Kidney (tissue), 13 donors: ENCODE measurements at regions not wholly inside any gene's neighbourhood (a gene's known extent, or its start where the extent isn't known, plus 50 kb on each side); places are given as distances from the start of the nearest gene placed in this dataset.

ENCODE experiments used
- DNase-seq, 5 donors: peaks; one replicate each; pipeline ENCODE4 v3.0.0-alpha.2; 2013 to 2020
- FAIRE-seq: peaks from 2 replicates; lab custom pipeline; 2012; peaks lifted over from hg19 to GRCh38; lab: Jason Lieb, UNC
- H3K27ac ChIP-seq, 2 donors: one replicate each; pipeline ENCODE4 v1.7.0; 2013; ENCODE audit warnings: low read depth in 2 of 2, low read length in 2 of 2, inconsistent platforms in 1 of 2
- H3K27me3 ChIP-seq: one replicate; pipeline ENCODE4 v1.7.1; 2013; ENCODE audit warnings: low read length, inconsistent platforms; ENCODE audit not compliant: control insufficient read depth, insufficient read depth
- H3K36me3 ChIP-seq, 3 donors: one replicate each; pipeline versions ENCODE4 v1.7.0 to v1.7.1; 2013; ENCODE audit warnings: low read length in 3 of 3, control low read depth in 1 of 3, inconsistent platforms in 1 of 3; ENCODE audit not compliant: insufficient read depth in 3 of 3, control insufficient read depth in 2 of 3
- H3K4me1 ChIP-seq, 3 donors: one replicate each; pipeline versions ENCODE4 v1.7.0 to v1.7.1; 2013; ENCODE audit warnings: low read length in 3 of 3, inconsistent platforms in 1 of 3, low read depth in 1 of 3; ENCODE audit not compliant: control insufficient read depth in 2 of 3, insufficient read depth in 2 of 3
- H3K4me3 ChIP-seq, 3 donors: one replicate each; pipeline versions ENCODE4 v1.7.0 to v1.8.1; 2013; ENCODE audit warnings: low read length in 3 of 3, control low read depth in 1 of 3, inconsistent platforms in 1 of 3
- H3K9ac ChIP-seq, 3 donors: one replicate each; pipeline versions ENCODE4 v1.7.0 to v1.7.1; 2013; ENCODE audit warnings: low read length in 3 of 3, control low read depth in 1 of 3, inconsistent platforms in 1 of 3
- H3K9me3 ChIP-seq, 3 donors: one replicate each; pipeline versions ENCODE4 v1.7.0 to v1.7.1; 2013; ENCODE audit warnings: low read length in 3 of 3, control low read depth in 1 of 3, inconsistent platforms in 1 of 3; ENCODE audit not compliant: control insufficient read depth in 2 of 3, insufficient read depth in 1 of 3
- CTCF ChIP-seq: IDR thresholded peaks from 3 replicates; pipeline ENCODE4 v1.5.1; 2012; ENCODE audit warnings: mild to moderate bottlenecking, moderate library complexity, borderline replicate concordance; ENCODE audit not compliant: insufficient read depth; ENCODE audit errors: extremely low read depth
- intact Hi-C: fragments of 100-400 bp; cut with DNase I; formaldehyde crosslinking; loops from one replicate; pipeline ENCODE4 v1.11.1; 2022
- donor health status: control.
- donor health status: control.
- donor health status: control.
- donor health status: control.
- donor health status: control.
- donor health status: DM: yes; HTN: yes; CAD: no.
- donor health status: Normal renal cell carcinoma (clear cell type).

- Histone ChIP-seq H3K4me1 (no peaks in the 10 kb centered on the region), H3K9ac (no peak overlapping the region), H3K27ac (no peak overlapping the region), H3K9me3 (no peaks in the 10 kb centered on the region), H3K27me3 (no peaks in the 10 kb centered on the region), H3K4me3 (no peak overlapping the region), H3K36me3 (no peaks in the 10 kb centered on the region)
- DNase-seq (no peak), FAIRE-seq (no peak)
- intact Hi-C loops: no loop called here
- TF ChIP-seq CTCF: no peak
Measured at GRCh38 chr1:30535595-30536325, 187.6 kb downstream of the MATN1 start.

- Histone ChIP-seq H3K36me3 (no peaks in the 10 kb centered on the region), H3K27me3 (no peaks in the 10 kb centered on the region), H3K4me1 (no peaks in the 10 kb centered on the region), H3K4me3 (no peak overlapping the region), H3K9me3 (no peaks in the 10 kb centered on the region), H3K9ac (no peak overlapping the region), H3K27ac (no peak overlapping the region)
- FAIRE-seq (no peak), DNase-seq (no peak)
- intact Hi-C loops: no loop called here
- no peak for TF ChIP-seq CTCF
Measured at GRCh38 chr1:30534551-30534940, 188.8 kb downstream of the MATN1 start.

- DNase-seq (no peak), FAIRE-seq (no peak)
- no peaks in the 10 kb centered on the region for H3K36me3 ChIP-seq
- H3K9me3 ChIP-seq: no peaks in the 10 kb centered on the region
- TF ChIP-seq CTCF: no peak
- H3K9ac ChIP-seq: no peak overlapping the region
- no peak overlapping the region for H3K27ac ChIP-seq
- intact Hi-C loops: no loop called here
- H3K4me3 ChIP-seq: no peak overlapping the region
- H3K27me3 ChIP-seq: no peaks in the 10 kb centered on the region
- no peaks in the 10 kb centered on the region for H3K4me1 ChIP-seq
Measured at GRCh38 chr1:30533796-30534550, 189.4 kb downstream of the MATN1 start.
